AML-193 (cell line): ENCODE measurements at regions not wholly inside any gene's neighbourhood (a gene's known extent, or its start where the extent isn't known, plus 50 kb on each side); places are given as distances from the start of the nearest gene placed in this dataset.
A peak's percentile ranks its signal among the peaks of the same experiment; 100 is the strongest.

Experiments used
- DNase-seq, 2 experiments: peaks; one replicate each; lab custom pipeline; 2025; lab: John Stamatoyannopoulos, UW

DNA sequence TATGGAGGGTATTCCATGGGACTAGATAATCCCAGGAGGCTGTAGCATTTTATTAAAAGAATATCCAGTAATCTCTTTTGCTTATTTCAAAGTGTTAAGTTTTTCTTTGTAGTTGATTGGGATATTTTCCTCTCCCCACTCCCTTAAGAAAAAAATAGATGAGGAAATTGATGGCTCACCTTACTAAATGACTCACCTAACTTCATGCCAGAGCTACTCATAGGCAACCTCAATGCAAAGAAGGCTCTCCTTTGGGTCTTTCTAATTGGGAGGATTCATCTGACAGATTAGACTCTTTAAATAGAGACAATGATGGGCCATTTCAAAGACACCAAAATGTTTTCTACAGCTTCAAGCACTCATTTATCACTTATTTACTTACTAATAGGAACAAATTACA, 528.5 kb upstream of the BTBD3 start:
- DNase-seq: no peak

DNA sequence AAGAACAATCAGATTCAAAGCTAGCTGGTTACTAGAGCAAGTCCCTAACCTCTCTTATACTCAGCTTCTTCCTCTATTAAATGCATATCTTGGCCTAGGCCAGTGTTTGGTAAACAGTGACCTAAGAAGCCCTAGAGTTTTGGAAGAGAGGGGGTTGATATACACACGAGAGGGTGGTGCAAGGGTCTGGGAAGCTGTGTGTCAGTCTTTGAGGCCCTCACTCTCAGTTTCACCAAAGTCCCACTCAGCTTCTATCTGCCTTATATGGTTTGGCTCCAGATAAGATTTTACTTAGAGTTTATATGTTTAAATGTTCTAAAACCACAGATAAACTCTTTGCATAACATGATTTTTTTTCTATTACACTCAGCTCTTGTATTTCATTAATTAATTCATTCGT, 526.1 kb upstream of the BTBD3 start:
- no peak for DNase-seq

GRCh38 chr20:11394145-11394833, 523.4 kb upstream of the BTBD3 start:
- DNase-seq: no peak

DNA sequence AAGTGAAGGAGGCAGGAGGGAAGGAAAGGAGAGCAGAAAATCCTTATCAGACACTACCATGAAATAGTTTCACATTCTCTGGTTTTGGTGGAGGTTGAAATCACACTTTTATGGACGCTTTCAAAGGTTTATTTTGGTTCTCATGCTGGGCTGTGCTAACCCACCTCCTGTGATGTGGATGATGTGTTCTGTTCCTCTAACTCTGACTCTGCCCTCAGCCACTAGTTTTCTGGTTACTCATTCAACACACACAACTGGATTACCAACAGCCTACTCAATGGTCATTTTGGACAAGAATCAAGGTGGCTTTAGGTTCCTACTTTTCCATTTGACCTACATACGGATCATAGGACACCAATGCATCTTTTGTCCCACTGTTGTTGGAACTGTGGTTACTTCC, 522.1 kb upstream of the BTBD3 start:
- no peak for DNase-seq

DNA sequence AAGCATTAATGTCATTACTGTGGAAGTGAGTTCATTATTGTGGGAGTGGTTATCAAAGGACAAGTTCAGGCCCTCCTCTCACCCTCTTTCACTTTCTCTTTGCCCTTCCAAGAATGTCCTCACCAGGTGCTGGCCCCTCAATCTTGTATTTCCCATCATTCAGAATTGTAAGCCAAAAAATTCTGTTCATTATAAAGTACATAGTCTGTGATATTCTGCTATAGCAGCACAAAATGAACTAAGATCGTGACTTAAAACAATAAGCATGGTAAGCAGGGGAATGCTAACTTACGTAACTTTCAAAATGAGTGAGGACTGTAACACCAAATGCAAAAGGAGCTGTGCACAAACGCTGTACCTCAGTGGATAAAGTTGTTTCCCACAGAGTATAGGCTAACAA, 515.7 kb upstream of the BTBD3 start:
- DNase-seq: no peak

- DNase-seq: no peak
Observed at GRCh38 chr20:11403711-11404110, 514.0 kb upstream of the BTBD3 start.

DNA sequence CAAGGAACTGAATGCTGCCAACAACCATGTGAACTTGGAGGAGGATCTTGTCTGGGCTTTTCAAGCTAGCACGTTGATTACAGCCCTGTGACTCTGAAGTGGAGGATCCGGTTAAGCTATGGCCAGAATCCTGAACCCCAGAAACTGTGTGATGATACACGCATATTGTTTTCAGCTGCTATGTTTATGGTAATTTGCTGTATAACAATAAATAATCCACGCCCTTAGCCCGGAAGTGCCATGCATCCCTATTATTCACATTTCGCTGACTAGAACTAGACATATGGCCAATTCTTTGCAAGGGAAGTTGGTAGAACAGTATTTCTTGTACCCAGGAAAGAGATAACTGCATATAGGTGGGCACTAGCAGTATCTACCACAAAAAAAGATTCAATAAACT, 510.8 kb upstream of the BTBD3 start:
- DNase-seq: no peak

DNA sequence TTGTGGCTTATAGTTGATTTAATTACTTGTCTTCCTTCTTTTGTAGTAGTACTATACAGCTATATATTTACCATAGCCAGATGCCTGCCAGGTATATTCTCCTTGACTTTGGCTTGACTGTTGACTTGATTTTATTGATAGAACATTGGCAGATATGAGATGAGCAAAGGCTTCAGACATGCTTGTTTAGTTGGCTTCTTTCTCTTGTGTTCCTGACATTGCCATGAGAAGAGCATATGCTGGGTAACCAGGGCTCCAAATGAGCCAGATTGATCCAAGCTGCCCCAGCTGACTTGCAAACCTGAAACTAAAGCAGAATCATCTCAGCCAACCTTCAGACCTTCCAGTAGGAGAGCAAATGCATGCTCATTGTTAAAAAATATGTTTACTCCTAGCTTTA, 508.1 kb upstream of the BTBD3 start:
- no peak for DNase-seq

GRCh38 chr20:11411765-11412164, 505.9 kb upstream of the BTBD3 start:
- no peak for DNase-seq

DNA sequence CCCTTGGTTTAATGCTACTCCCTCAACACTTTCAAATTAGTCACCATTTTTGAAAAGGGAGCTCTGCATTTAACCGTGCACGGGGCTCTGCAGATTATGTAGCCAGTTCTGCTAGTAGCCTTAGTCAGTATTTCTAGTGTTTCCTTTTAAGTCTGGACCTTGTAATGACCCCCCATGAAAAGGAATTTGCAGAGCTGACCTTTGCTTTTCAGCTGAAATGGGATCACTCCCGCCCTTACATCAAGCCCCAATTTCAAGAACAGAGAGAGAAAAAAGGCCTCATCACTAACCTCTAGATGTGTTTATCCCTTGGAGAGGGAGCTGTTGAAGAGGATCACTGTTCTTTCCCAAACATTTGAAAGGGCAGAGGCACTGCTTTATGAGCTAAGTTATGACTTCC, 490.7 kb upstream of the BTBD3 start:
- DNase-seq: no peak

- DNase-seq: no peak
Observed at GRCh38 chr20:11429168-11429567, 488.5 kb upstream of the BTBD3 start.

GRCh38 chr20:11429889-11430519, 487.7 kb upstream of the BTBD3 start:
- DNase-seq: no peak

DNA sequence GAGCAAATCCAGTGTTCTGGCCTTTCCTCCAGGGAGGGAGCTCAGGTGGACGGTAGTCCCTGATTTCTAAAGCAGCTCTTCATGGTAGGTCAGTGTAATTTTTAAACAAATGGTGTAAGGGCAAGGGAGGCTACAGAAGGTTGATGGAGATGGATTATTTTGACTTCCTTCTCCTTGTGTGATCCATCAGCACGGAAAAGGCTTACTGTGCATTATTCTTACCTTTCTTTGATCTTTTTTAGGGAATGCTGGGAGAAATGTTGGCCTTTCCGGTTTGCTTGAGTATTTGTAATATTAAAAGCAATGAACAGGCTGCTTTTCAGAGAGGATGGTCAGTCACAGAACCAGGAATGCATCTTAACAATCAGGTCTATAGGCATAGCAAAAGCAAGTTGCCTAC, 487.0 kb upstream of the BTBD3 start:
- no peak for DNase-seq

DNA sequence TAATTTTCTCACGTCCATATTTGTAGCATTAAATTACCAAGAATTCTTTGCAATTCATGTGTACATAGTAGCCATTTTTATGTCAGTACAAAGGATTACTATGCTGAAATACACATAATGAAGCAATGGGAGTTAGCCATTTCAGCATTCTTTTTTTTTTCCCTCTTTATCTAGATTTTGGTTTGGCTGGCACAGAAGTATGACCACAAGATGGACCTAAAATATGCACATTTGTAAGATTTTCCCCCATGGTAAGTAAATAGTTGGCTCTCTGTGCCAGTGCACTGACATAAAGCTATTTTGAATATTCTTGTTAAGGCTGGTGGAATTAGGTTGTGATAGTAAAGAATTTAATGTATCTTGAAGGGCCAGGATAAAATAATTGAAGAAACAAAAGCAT, 486.1 kb upstream of the BTBD3 start:
- DNase-seq: no peak

DNA sequence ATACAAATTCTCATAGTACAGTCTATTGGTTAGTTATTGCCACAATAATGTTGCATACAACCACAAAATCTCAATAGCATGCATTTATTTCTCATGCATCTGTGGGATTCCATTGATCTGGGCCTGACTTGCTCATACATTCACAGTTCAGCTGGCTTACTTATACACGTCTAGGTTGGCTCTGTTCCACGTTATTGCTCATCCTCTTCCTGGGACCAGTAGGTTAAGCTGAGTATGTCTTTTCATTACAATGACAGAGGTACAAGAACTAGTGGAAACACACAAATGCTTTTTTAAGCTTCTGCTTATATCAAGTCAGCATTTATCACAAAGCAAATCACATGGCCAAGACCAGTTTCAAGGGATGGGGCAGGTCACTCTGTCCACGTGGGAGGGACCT, 485.3 kb upstream of the BTBD3 start:
- DNase-seq: no peak

GRCh38 chr20:11436113-11436905, 481.4 kb upstream of the BTBD3 start:
- DNase-seq: peak; percentile 20 to 36

DNA sequence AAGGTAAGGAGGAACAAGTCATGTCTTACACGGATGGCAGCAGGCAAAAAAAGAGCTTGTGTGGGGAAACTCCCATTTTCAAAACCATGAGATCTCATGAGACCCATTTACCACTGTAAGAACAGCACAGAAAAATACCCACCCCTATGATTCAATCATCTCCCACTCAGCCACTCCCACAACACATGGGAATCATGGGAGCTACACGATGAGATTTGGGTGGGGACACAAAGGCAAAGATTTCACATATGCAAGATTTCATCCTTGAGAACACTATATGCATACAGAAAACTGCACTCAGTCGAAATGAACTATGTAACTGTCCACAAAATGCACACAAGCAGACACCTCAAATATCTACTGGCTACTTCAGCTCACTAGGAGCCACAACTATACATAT, 480.6 kb upstream of the BTBD3 start:
- DNase-seq: no peak

DNA sequence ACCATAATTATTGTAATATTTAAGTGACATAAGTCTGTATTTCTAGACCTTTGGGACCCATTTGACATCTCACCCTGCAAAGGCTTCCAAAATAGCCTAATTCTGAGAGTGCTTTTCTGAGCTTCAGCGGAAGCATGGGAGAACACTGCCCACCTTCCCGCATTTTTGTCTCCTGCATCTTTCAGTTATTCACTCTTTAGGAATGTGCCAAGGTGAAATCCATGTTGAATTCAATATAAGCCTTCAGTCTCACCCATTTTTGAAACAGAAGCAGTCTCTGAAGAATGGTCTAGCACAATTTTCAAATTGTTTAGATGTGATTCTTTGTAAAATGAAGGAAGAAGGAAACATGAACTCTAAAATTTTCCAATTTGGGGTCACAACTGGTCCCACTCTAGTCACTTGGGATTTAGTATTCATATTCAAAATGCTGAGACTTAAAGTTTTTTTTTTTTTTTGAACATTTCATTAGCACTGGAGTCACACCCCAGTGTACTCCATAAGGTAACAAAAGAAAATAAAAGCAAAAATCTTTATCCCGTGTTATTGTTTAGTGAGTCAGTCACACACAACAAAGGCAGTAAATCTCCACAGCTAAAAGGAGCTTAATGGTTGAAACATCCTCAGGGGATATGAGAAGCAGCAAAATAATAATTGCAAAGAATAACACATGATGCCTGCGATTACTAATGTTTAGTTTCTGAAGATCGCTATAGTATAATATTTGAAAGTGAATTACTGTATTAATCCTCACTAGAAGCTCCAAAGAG, 479.9 kb upstream of the BTBD3 start:
- no peak for DNase-seq

GRCh38 chr20:11438412-11438811, 479.3 kb upstream of the BTBD3 start:
- DNase-seq: no peak

DNA sequence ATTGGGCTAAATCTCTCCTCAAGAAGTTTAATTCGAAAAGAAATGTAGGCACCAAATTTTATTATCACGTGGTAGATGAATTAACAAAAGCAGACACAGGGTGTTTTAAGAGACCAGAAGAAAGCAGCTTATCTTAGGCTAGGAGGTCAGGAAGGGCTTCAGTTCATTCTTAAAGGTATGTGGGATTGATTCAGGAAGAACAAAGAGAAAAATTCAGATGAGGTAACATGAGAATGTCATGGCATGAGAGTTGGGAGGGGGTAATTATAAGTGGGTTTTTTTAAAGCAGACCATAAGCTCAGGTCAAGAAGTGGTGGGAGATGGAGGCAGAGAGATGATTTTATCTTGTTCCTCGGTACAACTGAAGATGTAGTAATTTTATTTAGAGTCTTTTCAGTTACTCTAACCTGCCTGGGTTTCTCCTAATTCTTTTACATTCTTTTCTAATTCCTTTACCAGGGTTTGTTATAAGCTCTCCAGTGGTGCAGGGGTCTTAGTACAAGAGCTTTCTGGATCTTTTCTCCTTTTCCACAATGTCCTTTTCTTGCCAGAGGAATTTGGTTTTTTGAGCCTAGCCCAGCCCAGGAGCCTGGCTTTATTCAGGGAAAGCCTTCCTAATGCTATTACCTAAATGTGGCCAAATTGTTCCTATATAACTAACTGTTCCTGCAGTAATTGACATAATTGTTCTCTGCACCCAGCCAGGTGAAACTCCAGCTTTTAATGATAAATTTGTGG, 474.1 kb upstream of the BTBD3 start:
- DNase-seq: no peak

DNA sequence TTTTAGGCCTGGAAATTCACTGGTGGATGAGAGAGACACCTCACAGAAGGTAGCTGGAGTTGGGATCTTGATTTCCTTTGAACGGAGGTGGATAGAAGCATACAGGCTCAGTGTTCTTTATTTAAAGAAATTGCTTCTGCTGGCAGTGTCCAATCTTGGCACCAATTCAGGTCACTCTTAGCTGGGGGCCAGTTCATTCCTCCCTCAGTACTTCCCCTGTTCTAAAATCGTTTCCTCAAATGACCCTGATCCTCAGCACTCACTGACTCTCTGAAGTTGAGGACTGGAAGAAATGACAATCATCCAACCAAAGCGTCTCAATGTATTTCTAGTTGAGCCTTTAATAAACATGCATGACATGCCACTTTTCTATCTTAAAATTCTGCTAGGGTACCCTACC, 472.5 kb upstream of the BTBD3 start:
- no peak for DNase-seq

DNA sequence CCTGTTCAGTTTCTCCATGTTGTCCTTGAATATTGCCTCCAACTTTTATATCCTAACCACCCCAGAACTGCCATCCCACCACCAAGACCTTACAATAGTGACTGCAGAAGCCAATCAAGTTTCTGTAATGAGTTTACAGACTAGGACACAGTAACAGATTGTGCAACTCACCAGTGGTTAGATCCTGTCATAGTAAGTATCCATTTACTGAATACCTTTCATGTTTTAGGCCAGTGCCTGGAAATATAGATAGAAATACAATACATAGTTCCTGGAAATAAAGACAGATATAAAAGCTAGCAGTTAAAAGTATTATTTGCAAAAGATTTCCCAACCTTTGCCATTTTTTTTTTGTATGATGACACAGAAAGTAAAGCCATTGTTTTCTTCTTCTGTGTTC, 471.8 kb upstream of the BTBD3 start:
- no peak for DNase-seq
